ENCODE measurements at regions not wholly inside any gene's neighbourhood (a gene's known extent, or its start where the extent isn't known, plus 50 kb on each side); places are given as distances from the start of the nearest gene placed in this dataset.

- no peak overlapping the region for H3K4me2 ChIP-seq (ENCODE audit: extremely low read depth, insufficient read depth, low read length)
- DNase-seq (ENCODE audit: low read depth in 2 of 2): no peak
- H3K9me3 ChIP-seq (ENCODE audit: control insufficient read depth, insufficient read depth, low read depth, low read length): no peaks in the 10 kb centered on the region
- no peak overlapping the region for H3K27ac ChIP-seq (ENCODE audit: insufficient read depth, low read length)
- H2AFZ ChIP-seq (ENCODE audit: low read length): no peak overlapping the region
- no peaks in the 10 kb centered on the region for H3K36me3 ChIP-seq (ENCODE audit: control insufficient read depth, insufficient read depth, low read length)
- H4K20me1 ChIP-seq (ENCODE audit: control insufficient read depth, extremely low read depth, insufficient read depth, low read length): no peaks in the 10 kb centered on the region
- no peaks in the 10 kb centered on the region for H3K79me2 ChIP-seq (ENCODE audit: control insufficient read depth, insufficient read depth, low read length)
- no peak overlapping the region for H3K9ac ChIP-seq (ENCODE audit: insufficient read depth, low read length)
- no peak overlapping the region for H3K4me3 ChIP-seq (replicated peaks in 1 of 4; ENCODE audit: control extremely low read depth in 1 of 4, insufficient read depth in 1 of 4, low read depth in 3 of 4, low read length in 4 of 4)
- H3K4me1 ChIP-seq (ENCODE audit: control insufficient read depth, extremely low read depth, insufficient read depth, low read length): no peaks in the 10 kb centered on the region
- TF ChIP-seq CTCF (conservative IDR thresholded peaks at IDR 0.05 in 1 of 2, IDR thresholded peaks at IDR 0.05 in 1 of 2; ENCODE audit: low read depth in 1 of 2, low read length in 2 of 2): no peak
- no peak for TF ChIP-seq EZH2 (IDR thresholded peaks at IDR 0.05; ENCODE audit: low read length, missing control alignments)
- H3K27me3 ChIP-seq (ENCODE audit: control insufficient read depth, insufficient read depth, low read length): no peaks in the 10 kb centered on the region
These were observed 89.6 kb downstream of the DDX1 start for GRCh38 chr2:15681089-15681885.

GRCh38 chr2:15682354-15682753 lies 90.7 kb downstream of the DDX1 start:
- Histone ChIP-seq H3K4me3 (replicated peaks in 1 of 4; ENCODE audit: control extremely low read depth in 1 of 4, insufficient read depth in 1 of 4, low read depth in 3 of 4, low read length in 4 of 4) (no peak overlapping the region), H3K36me3 (ENCODE audit: control insufficient read depth, insufficient read depth, low read length) (no peaks in the 10 kb centered on the region), H3K4me2 (ENCODE audit: extremely low read depth, insufficient read depth, low read length) (no peak overlapping the region), H3K9me3 (ENCODE audit: control insufficient read depth, insufficient read depth, low read depth, low read length) (no peaks in the 10 kb centered on the region), H3K9ac (ENCODE audit: insufficient read depth, low read length) (no peak overlapping the region), H3K79me2 (ENCODE audit: control insufficient read depth, insufficient read depth, low read length) (no peaks in the 10 kb centered on the region), H3K27me3 (ENCODE audit: control insufficient read depth, insufficient read depth, low read length) (no peaks in the 10 kb centered on the region), H3K27ac (ENCODE audit: insufficient read depth, low read length) (no peak overlapping the region), H2AFZ (ENCODE audit: low read length) (no peak overlapping the region), H3K4me1 (ENCODE audit: control insufficient read depth, extremely low read depth, insufficient read depth, low read length) (no peaks in the 10 kb centered on the region), H4K20me1 (ENCODE audit: control insufficient read depth, extremely low read depth, insufficient read depth, low read length) (no peaks in the 10 kb centered on the region)
- no peak for TF ChIP-seq EZH2 (IDR thresholded peaks at IDR 0.05; ENCODE audit: low read length, missing control alignments)
- TF ChIP-seq CTCF (conservative IDR thresholded peaks at IDR 0.05 in 1 of 2, IDR thresholded peaks at IDR 0.05 in 1 of 2; ENCODE audit: low read depth in 1 of 2, low read length in 2 of 2): no peak
- no peak for DNase-seq (ENCODE audit: low read depth in 2 of 2)

GRCh38 chr2:15684161-15685039 lies 92.7 kb downstream of the DDX1 start:
- TF ChIP-seq CTCF (conservative IDR thresholded peaks at IDR 0.05 in 1 of 2, IDR thresholded peaks at IDR 0.05 in 1 of 2; ENCODE audit: low read depth in 1 of 2, low read length in 2 of 2) (no peak), EZH2 (IDR thresholded peaks at IDR 0.05; ENCODE audit: low read length, missing control alignments) (no peak)
- no peaks in the 10 kb centered on the region for H3K36me3 ChIP-seq (ENCODE audit: control insufficient read depth, insufficient read depth, low read length)
- no peaks in the 10 kb centered on the region for H4K20me1 ChIP-seq (ENCODE audit: control insufficient read depth, extremely low read depth, insufficient read depth, low read length)
- no peak overlapping the region for H3K27ac ChIP-seq (ENCODE audit: insufficient read depth, low read length)
- no peak overlapping the region for H3K4me2 ChIP-seq (ENCODE audit: extremely low read depth, insufficient read depth, low read length)
- H3K27me3 ChIP-seq (ENCODE audit: control insufficient read depth, insufficient read depth, low read length): no peaks in the 10 kb centered on the region
- no peak overlapping the region for H3K9ac ChIP-seq (ENCODE audit: insufficient read depth, low read length)
- no peaks in the 10 kb centered on the region for H3K4me1 ChIP-seq (ENCODE audit: control insufficient read depth, extremely low read depth, insufficient read depth, low read length)
- no peak overlapping the region for H3K4me3 ChIP-seq (replicated peaks in 1 of 4; ENCODE audit: control extremely low read depth in 1 of 4, insufficient read depth in 1 of 4, low read depth in 3 of 4, low read length in 4 of 4)
- H2AFZ ChIP-seq (ENCODE audit: low read length): no peak overlapping the region
- DNase-seq (ENCODE audit: low read depth in 2 of 2): no peak
- no peaks in the 10 kb centered on the region for H3K9me3 ChIP-seq (ENCODE audit: control insufficient read depth, insufficient read depth, low read depth, low read length)
- no peaks in the 10 kb centered on the region for H3K79me2 ChIP-seq (ENCODE audit: control insufficient read depth, insufficient read depth, low read length)
